SH-SY5Y (cell line): ENCODE measurements at regions not wholly inside any gene's neighbourhood (a gene's known extent, or its start where the extent isn't known, plus 50 kb on each side); places are given as distances from the start of the nearest gene placed in this dataset.

Experiments used
- GATA2 ChIP-seq: IDR thresholded peaks from 2 replicates; pipeline ENCODE4 v1.6.1; 2011; ENCODE audit warnings: mild to moderate bottlenecking, low read depth, low read length
- GATA3 ChIP-seq: IDR thresholded peaks from 2 replicates; pipeline ENCODE4 v1.6.1; 2011; ENCODE audit warnings: low read depth, mild to moderate bottlenecking, low read length, moderate library complexity

DNA sequence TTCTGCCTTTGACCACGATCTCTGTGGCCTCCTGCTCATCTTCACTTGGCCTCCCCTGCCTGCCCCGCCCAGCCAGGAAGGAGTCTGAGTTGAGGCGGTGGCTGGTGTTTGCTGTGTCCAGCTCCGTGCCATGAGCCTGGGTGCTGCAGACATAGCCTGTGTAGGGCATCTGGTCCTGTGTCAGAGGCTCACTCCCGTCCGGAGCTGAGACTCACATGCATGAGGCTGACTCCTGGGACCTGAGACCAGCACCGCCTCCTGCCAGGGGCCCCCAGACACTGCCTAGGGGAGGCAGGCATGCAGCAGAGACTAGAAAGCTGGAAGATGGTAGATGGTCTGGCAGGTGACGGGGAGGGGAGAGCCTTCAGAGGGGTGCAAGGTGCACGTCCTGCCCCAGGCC lies 52.2 kb upstream of the TTC34 start:
- TF ChIP-seq GATA3 = no peak
- no peak for TF ChIP-seq GATA2

DNA sequence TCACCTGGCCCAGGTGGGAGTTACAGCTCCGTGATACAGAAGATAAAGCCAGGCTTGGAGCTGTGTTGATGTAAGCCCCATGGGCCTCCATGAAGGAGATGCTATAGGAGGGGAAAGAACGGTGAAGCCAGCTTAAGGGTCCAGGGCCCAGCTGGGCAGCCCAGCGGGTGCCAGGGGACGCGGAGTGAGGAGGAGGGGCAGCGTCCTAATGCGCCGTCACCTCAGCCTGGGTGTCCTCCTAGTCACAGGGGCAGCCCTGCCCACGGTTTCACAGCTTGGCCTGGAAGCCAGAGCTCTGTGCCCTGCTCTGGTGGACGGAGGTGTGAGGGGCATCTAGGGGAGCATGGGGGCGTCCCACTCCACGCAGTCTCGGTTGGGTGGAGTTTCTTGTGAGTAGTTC lies 52.7 kb upstream of the TTC34 start:
- no peak for TF ChIP-seq GATA3
- no peak for TF ChIP-seq GATA2

DNA sequence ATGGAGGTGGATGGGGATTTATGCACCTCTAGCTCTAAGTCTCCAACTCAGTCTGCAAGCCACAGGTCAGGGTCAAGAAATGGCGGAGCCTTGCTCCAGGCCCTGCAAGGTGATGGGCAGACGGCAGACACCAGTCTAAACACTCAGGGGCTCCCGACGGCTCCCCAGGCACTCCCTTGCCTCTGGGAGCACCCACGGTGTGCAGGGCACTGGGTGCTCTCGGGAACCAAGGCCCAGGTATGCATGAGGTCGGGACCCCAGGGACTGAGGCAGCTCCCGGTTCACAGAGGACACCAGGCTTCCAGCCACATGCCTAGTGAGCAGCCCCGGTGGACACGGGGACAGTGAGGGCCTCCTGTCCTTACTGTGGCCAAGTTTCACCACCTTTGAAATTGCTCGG lies 53.1 kb upstream of the TTC34 start:
- TF ChIP-seq GATA3 (no peak), GATA2 (no peak)

DNA sequence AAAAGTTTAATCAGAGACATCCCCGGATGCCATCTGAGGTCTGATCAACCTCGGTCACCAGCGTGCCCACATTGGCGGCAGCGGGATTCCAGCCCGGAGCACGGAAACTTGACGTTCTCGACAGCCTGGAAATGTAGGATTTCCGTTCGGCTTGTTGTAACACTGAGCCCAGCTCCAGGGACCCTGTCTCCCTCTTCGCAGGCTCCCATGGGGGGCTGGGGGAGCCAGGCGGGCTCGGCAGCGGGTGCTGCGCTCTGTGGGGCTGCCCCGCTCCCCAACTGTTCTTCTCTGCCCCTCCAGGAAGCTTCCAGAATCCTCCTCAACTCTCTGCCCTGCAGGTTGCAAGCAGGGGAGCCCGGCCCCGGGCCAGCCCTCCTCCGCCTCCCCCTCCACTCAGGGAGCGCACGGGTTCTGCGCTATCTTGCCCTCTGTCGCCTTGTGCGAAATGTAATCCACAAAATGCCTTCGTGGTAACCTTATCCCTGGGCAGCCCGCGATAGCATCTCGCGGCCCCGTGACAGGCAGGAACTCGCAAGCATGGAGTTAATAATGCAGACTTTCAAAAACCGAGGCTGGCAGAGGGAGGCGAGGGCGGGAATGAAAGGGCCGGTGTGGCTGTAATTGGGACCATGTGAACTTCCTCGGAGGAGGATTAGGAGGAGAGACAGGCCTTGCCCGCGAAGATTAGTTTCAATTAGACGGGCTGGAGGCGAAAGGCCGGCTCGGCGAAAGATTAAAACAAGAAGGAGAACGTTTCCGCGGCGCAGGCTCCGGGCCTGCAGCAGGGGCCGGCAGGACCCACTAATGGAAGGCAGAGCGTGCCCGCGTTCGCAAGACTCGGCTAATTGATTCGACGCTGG lies 53.9 kb upstream of the TTC34 start:
- TF ChIP-seq GATA2 (no peak), GATA3 (no peak)

DNA sequence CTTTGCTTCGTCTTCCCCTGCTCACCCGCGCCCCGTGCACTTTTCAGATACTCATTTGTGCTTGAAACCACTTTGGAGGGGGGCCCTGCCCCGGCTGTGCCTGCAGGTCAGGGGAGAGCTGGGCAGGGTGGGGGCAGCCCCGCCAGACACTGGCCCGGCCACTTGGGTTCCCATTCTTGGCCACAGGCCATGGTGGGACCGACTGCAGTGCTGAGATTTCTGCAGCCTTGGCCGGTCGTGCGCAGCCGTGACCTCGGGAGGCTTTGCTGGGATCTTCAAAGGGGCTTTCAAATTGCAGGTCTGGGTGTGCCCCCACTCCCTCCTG lies 54.5 kb upstream of the TTC34 start:
- no peak for TF ChIP-seq GATA3

DNA sequence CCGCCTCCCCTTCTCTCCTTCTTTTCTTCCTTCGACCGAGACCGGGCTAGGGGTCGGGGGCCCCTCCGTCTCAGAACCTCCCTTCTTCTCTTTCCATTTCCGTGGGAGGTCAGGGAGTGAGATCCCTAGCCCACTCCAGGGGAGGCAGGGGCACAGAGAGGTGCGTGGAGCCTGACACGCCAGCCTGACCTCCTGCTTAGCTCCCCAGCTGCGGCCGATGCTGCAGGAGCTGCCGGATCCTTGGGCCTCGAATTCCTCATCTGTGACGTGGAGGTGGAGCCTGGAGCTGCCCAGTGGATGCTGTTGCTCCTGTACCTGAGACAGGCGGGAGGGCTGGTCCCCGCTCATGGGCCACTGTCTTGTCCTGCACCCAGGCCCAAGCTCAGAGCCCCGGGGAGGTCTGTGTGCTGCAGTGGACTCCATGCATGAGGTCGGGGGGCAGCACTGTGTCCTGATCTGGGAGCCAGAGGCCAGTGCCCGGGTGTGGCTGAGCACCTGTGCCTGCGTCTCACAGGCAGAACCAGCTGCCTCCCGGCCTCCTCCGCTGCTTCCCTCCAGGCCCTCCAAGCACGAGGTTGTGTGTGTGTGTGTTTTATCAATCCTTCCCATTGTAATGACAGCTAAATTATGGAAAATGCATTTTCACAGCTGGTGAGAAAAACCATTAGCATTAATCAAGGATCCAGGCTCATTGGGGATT lies 55.3 kb upstream of the TTC34 start:
- TF ChIP-seq GATA2 (no peak), GATA3 (no peak)

DNA sequence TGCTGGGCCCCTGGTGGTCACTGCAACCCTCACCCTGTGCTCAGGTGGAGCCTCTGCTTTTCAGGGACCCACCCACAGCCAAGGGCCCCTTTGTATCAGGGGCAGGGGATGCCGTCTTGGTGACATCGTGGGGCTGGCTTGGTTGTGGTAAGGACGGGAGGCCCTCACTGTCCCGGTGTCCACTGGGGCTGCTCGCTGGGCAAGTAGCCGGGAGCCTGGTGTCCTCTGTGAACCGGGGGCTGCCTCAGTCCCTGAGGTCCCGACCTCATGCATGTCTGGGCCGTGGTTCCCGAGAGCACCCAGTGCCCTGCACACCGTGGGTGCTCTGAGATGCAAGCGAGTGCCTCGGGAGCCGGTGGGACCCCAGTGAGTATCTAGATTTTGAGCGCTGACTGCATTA lies 56.0 kb upstream of the TTC34 start:
- no peak for TF ChIP-seq GATA3

DNA sequence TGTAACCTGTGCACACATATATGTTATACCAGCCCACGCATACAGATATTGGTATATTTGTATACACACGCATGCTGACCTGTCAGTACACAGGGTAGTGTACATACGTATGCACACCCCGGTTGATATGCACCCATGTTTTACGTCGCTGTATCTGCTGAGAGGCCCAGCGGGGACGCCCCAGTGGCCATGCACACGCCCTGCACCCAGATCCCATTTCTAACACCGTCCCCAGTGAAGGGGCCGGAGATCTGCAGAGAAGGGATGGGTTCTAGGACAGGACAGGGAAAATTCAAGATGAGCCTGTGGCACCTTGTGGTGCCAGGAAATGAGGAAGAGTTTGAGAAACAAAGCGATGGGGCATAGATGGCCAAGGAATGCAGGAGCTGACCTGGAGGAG lies 57.2 kb upstream of the TTC34 start:
- TF ChIP-seq GATA3 = no peak
- no peak for TF ChIP-seq GATA2

DNA sequence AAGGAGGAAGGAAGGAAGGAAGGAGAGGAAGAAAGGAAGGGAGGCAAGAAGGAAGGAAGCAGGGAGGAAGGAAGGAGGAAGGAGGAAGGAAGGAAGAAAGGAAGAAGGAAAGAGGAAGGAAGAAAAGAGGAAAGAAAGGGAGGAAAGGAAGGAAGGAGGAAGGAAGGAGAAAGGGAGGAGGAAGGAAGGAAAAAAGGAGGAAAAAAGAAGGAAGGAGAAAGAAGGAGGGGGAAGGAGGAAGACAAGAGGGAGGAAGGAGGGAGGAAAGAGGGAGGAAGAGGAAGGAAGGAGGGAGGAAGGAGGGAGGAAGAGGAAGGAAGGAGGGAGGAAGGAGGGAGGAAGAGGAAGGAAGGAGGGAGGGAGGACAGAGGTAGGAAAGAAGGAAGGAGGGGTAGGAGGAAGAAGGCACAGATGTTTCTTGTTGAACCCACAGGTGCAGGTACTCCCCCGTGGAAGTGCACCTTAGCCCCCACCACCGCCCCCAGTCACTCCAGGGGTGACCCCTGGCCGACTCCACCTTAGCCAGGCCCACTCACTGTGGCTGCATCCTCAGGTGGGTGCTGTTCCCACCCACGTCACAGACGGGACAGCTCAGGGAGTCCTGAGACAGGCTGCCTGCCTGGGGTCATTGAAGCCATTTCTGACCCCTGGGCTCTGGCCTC lies 57.9 kb upstream of the TTC34 start:
- no peak for TF ChIP-seq GATA3
- no peak for TF ChIP-seq GATA2

DNA sequence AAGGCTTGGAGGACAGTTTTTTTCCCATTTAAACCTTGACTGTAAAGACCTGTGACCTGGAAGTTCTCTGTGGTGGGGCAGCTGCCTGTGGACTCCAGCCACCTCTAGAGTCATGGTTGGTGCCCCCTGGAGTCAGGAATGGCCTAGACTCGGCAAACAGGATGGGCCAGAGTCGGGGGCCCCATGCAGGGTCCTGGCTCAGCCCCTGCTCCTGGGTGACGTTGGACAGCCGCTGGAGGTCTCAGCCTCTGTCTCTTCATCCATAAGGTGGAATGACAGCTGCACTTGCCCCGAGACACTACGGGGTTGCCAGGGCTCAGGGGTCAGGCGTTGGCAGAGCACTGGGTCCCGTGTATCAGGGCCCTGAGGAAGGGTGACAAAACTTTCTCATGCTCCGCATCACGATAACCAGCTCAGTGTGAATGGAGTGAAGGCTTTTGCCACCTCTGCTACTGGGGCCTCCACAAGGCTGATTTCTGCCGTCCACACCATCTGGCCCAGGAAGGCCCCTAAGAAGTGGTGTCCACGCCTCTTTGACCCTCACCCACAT lies 58.5 kb upstream of the TTC34 start:
- TF ChIP-seq GATA2 = no peak
- TF ChIP-seq GATA3 = no peak

DNA sequence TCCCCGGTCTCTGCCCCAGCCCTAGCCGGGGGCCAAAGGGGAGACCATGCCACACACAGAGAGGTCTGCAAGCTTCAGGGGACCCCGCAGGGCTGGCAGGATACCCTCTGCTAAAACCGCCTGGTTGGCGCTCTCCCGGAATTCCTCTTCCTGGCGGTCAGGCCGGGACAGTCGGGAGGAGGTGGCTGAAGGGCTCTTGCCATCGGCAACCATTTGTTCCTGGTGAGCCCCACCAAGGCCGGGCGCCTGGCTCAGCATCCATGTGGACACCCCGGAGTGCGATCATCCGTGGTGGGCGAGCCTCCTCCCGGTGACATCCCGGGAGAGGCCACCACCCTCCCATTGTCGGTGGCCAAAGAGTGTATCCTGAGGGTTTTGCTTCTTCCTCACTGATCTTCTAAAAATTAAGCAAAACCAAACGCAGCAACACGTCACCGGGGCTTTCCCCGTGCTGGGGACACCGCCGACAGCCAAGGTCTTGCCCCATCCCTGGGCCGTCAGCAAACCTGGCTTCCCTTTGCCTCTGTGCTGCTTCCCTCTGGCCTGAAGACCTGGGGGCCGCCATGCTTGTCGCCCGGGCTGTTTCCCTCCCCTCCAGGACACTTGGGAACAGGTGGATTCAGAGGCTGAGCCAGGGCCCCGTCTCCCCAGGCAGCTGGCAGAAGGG lies 59.1 kb upstream of the TTC34 start:
- TF ChIP-seq GATA3 (no peak), GATA2 (no peak)

DNA sequence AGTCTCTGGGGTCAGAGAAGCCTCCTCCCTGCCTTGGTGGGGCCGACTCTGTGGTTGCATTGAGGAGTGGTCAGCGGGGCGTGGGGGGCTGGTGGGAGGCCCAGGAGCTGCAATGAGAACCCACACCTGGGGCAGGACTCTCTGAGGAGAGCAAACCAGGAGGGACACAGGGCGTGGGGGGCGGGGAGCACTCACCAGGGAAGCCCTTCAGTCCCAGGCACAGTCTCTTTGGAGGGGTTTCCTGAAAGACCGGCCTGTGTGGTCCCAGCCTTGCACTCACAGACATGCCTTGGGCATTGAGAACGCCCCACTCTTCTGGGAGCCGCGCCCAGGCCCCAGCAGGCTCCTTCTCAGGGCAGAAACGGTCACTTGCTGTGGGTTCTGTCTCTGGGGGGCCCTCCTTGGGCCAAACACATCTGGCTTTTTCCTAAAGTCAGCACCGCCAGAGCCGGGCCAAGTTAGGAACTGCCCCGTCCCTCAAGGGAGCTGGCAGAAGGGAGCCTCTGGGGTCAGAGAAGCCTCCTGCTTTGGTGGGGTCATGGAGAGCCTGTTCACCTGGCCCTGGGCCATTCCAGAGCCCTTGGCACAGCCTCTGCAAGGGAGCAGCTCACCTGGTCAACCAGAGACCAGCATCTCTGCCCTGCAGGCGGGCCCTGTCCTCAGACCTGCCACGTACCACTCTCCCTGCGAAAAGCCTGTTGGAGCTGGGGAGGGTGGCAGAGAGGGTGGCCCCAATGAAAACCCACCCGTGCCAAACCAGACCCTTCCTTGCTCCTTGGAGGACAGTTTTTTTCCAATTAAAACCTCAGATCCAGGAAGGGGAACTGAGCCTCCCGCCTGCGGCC lies 59.9 kb upstream of the TTC34 start:
- no peak for TF ChIP-seq GATA3

DNA sequence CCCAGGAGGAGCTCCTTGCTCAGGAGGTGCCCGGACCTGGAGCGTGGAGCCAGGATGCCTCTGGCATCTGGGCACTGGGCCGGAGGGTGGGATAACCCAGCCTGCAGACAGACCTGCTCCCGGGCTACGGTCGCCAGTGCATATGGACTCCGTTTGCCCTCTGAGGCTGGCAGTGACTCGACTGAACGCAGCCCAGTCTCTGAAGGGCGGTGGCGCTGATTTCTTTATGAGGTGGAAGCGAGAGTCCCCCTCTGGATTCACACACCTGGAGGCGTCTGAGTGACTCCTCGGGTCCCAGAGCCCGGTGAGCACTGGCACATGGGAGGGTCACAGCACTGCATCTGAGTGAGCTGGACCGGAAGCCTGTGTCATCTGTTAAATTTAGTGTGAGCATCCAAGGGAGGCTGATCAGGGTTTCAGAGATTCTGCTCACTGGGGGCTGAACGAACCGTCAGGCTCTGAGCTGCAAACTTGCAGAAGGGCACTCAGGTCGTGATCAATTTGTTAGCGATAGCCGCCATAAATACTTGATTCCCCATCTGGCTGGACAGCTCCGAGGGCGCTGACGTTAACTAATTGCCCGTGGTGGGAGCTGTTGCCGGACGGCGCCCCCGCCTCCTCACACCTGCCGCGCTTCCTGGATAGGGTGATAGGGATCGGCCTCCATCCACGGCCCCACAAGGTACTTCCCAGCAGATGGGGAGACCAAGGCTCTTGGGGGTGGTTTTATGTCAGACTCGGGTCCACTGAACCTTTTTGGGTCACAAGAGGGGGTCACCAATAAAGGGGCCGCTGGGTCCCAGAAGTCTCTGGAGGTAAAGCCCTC lies 60.7 kb upstream of the TTC34 start:
- TF ChIP-seq GATA2 (no peak), GATA3 (no peak)
